Colonic mucosa (tissue), 4 donors: ENCODE measurements at regions not wholly inside any gene's neighbourhood (a gene's known extent, or its start where the extent isn't known, plus 50 kb on each side); places are given as distances from the start of the nearest gene placed in this dataset.

ENCODE experiments used
- DNase-seq: peaks from one replicate; pipeline ENCODE4 v3.0.0-alpha.2; 2020
- H3K27ac ChIP-seq: fragments of 200-600 bp; one replicate; pipeline ENCODE4 v1.8.0; 2021
- H3K27me3 ChIP-seq: fragments of 200-600 bp; one replicate; pipeline ENCODE4 v1.8.0; 2021
- H3K36me3 ChIP-seq: fragments of 200-600 bp; one replicate; pipeline ENCODE4 v1.8.0; 2021
- H3K4me1 ChIP-seq: fragments of 200-600 bp; one replicate; pipeline ENCODE4 v1.8.0; 2021; ENCODE audit warnings: mild to moderate bottlenecking
- H3K4me3 ChIP-seq: fragments of 200-600 bp; one replicate; pipeline ENCODE4 v1.8.0; 2021
- H3K9ac ChIP-seq, 2 donors: one replicate each; pipeline ENCODE4 v1.7.0; 2013; ENCODE audit warnings: control low read depth in 2 of 2, low read depth in 2 of 2, low read length in 2 of 2
- H3K9me3 ChIP-seq: fragments of 200-600 bp; one replicate; pipeline ENCODE4 v1.8.0; 2021
- CTCF ChIP-seq: fragments of 200-600 bp; IDR thresholded peaks from one replicate; pipeline ENCODE4 v1.8.0; 2022; ENCODE audit warnings: antibody characterized with exemption, mild to moderate bottlenecking
- intact Hi-C: fragments of 100-400 bp; cut with DNase I; formaldehyde crosslinking; loops from one replicate; pipeline ENCODE4 v1.14.1; 2022
- donor health status: healthy.
- donor health status: DM: no; HTN: no; CAD: no.
- donor health status: DM: no; HTN: no; CAD: no.

GRCh38 chr6:92779746-92780145 is 639.6 kb downstream of the EPHA7 start:
- intact Hi-C loops = no loop called here
- TF ChIP-seq CTCF = no peak
- Histone ChIP-seq H3K9ac (no peak overlapping the region), H3K36me3 (no peaks in the 10 kb centered on the region), H3K4me1 (no peaks in the 10 kb centered on the region), H3K9me3 (no peaks in the 10 kb centered on the region), H3K4me3 (no peak overlapping the region), H3K27me3 (no peaks in the 10 kb centered on the region), H3K27ac (no peak overlapping the region)
- DNase-seq = no peak

GRCh38 chr6:92777146-92777740 is 642.1 kb downstream of the EPHA7 start:
- DNase-seq = no peak
- Histone ChIP-seq H3K9ac (no peak overlapping the region), H3K4me1 (no peaks in the 10 kb centered on the region), H3K4me3 (no peak overlapping the region), H3K27ac (no peak overlapping the region), H3K36me3 (no peaks in the 10 kb centered on the region), H3K9me3 (no peaks in the 10 kb centered on the region), H3K27me3 (no peaks in the 10 kb centered on the region)
- no peak for TF ChIP-seq CTCF
- intact Hi-C loops = no loop called here

- H3K9ac ChIP-seq = no peak overlapping the region
- no peak for DNase-seq
- H3K27ac ChIP-seq = no peak overlapping the region
- H3K4me1 ChIP-seq = no peaks in the 10 kb centered on the region
- no peak for TF ChIP-seq CTCF
- intact Hi-C loops = no loop called here
- no peaks in the 10 kb centered on the region for H3K9me3 ChIP-seq
- H3K36me3 ChIP-seq = no peaks in the 10 kb centered on the region
- H3K4me3 ChIP-seq = no peak overlapping the region
- H3K27me3 ChIP-seq = no peaks in the 10 kb centered on the region
Observed at GRCh38 chr6:92770540-92770939, 648.8 kb downstream of the EPHA7 start.

GRCh38 chr6:92767101-92767500 is 652.3 kb downstream of the EPHA7 start:
- H3K27ac ChIP-seq = no peak overlapping the region
- no peaks in the 10 kb centered on the region for H3K4me1 ChIP-seq
- no peak for TF ChIP-seq CTCF
- H3K4me3 ChIP-seq = no peak overlapping the region
- no peak overlapping the region for H3K9ac ChIP-seq
- H3K36me3 ChIP-seq = no peaks in the 10 kb centered on the region
- intact Hi-C loops = no loop called here
- no peak for DNase-seq
- no peaks in the 10 kb centered on the region for H3K27me3 ChIP-seq
- no peaks in the 10 kb centered on the region for H3K9me3 ChIP-seq

GRCh38 chr6:92763680-92764079 is 655.7 kb downstream of the EPHA7 start:
- Histone ChIP-seq H3K27ac (no peak overlapping the region), H3K9ac (no peak overlapping the region), H3K36me3 (no peaks in the 10 kb centered on the region), H3K4me3 (no peak overlapping the region), H3K27me3 (no peaks in the 10 kb centered on the region), H3K9me3 (no peaks in the 10 kb centered on the region), H3K4me1 (no peaks in the 10 kb centered on the region)
- no peak for TF ChIP-seq CTCF
- DNase-seq = no peak
- intact Hi-C loops = no loop called here

- Histone ChIP-seq H3K4me1 (no peaks in the 10 kb centered on the region), H3K36me3 (no peaks in the 10 kb centered on the region), H3K27me3 (no peaks in the 10 kb centered on the region), H3K9me3 (no peaks in the 10 kb centered on the region), H3K27ac (no peak overlapping the region), H3K9ac (no peak overlapping the region), H3K4me3 (no peak overlapping the region)
- intact Hi-C loops = no loop called here
- TF ChIP-seq CTCF = no peak
- no peak for DNase-seq
Observed at GRCh38 chr6:92763274-92763584, 656.1 kb downstream of the EPHA7 start.
